B cell (primary cell): ENCODE measurements at regions not wholly inside any gene's neighbourhood (a gene's known extent, or its start where the extent isn't known, plus 50 kb on each side); places are given as distances from the start of the nearest gene placed in this dataset.

Experiments used
- ATAC-seq: fragments of 200-7000 bp; cut with Tn5 transposase; one replicate; pipeline ENCODE4 v1.10.0; 2021; ENCODE audit warnings: low read depth, mild to moderate bottlenecking, moderate number of reproducible peaks, moderate library complexity
- CTCF ChIA-PET: fragments of 350-600 bp; sonication (Branson Sonifier 250); formaldehyde crosslinking; loops from one replicate; lab custom pipeline; 2021; ENCODE audit warnings: antibody characterized with exemption, inconsistent platforms; lab: Charles Lee
- POLR2A ChIA-PET: fragments of 350-600 bp; sonication (Branson Sonifier 250); formaldehyde crosslinking; loops from one replicate; lab custom pipeline; 2021; ENCODE audit warnings: antibody characterized with exemption; lab: Charles Lee
- DNase-seq: peaks from one replicate; pipeline ENCODE4 v3.0.0; 2013
- H2AFZ ChIP-seq: 2 replicates; pipeline ENCODE4 v1.6.1; 2012; ENCODE audit warnings: mild to moderate bottlenecking, low read depth, low read length; ENCODE audit not compliant: insufficient read depth, poor library complexity, severe bottlenecking
- H3K27ac ChIP-seq, 2 donors: 1 replicate in 1 of 2; 2 replicates in 1 of 2; pipeline ENCODE4 v1.5.1; 2012 to 2013; ENCODE audit warnings: low read length in 2 of 2, mild to moderate bottlenecking in 2 of 2, moderate library complexity in 1 of 2
- H3K27me3 ChIP-seq, 4 experiments: fragments of 200-600 bp in 1 of 4; sonication (generic) in 1 of 4; replicated peaks in 1 of 4; 1 replicate in 2 of 4; 2 replicates in 2 of 4; pipeline versions ENCODE4 v1.6.1 to v1.7.0; 2013 to 2016; ENCODE audit warnings: low read length in 3 of 4, mild to moderate bottlenecking in 2 of 4, mixed read lengths in 1 of 4, moderate library complexity in 1 of 4; ENCODE audit not compliant: insufficient read depth in 4 of 4, control insufficient read depth in 3 of 4; ENCODE audit errors: control extremely low read depth in 1 of 4
- H3K36me3 ChIP-seq, 2 experiments: replicated peaks in 1 of 2; 1 replicate in 1 of 2; 2 replicates in 1 of 2; pipeline versions ENCODE4 v1.6.1 to v1.7.1; 2013; ENCODE audit warnings: low read length in 1 of 2; ENCODE audit not compliant: insufficient read depth in 2 of 2, control insufficient read depth in 1 of 2; ENCODE audit errors: control extremely low read depth in 1 of 2, extremely low read depth in 1 of 2
- H3K4me1 ChIP-seq, 2 donors: fragments of 200-600 bp in 1 of 2; sonication (generic) in 1 of 2; 1 replicate in 1 of 2; 2 replicates in 1 of 2; pipeline versions ENCODE4 v1.5.1 to v1.6.1; 2013 to 2017; ENCODE audit warnings: low read length in 2 of 2; ENCODE audit not compliant: control insufficient read depth in 2 of 2, insufficient read depth in 2 of 2
- H3K4me2 ChIP-seq: replicated peaks from 2 replicates; pipeline ENCODE3; 2012; ENCODE audit warnings: mild to moderate bottlenecking, low read depth, low read length; ENCODE audit not compliant: poor library complexity, severe bottlenecking
- H3K4me3 ChIP-seq, 5 experiments: fragments of 200-600 bp in 1 of 5; sonication (generic) in 1 of 5; 1 replicate in 3 of 5; 2 replicates in 2 of 5; pipeline versions ENCODE4 v1.5.1 to v1.7.0; 2011 to 2016; ENCODE audit warnings: low read length in 4 of 5, mild to moderate bottlenecking in 4 of 5, low read depth in 2 of 5, control low read depth in 1 of 5, moderate library complexity in 1 of 5; ENCODE audit not compliant: insufficient read depth in 1 of 5; ENCODE audit errors: control extremely low read depth in 1 of 5, extremely low read depth in 1 of 5
- H3K79me2 ChIP-seq: fragments of 200-600 bp; sonication (generic); one replicate; pipeline ENCODE4 v1.6.0; 2016; ENCODE audit warnings: low read length; ENCODE audit not compliant: control insufficient read depth, insufficient read depth
- H3K9ac ChIP-seq: fragments of 200-600 bp; sonication (generic); 2 replicates; pipeline ENCODE4 v1.6.1; 2017; ENCODE audit warnings: mild to moderate bottlenecking, low read length, moderate library complexity
- H3K9me3 ChIP-seq, 3 donors: one replicate each; pipeline versions ENCODE4 v1.6.1 to v1.7.1; 2013; ENCODE audit warnings: low read length in 2 of 3; ENCODE audit not compliant: control insufficient read depth in 2 of 3, insufficient read depth in 1 of 3; ENCODE audit errors: control extremely low read depth in 1 of 3
- H4K20me1 ChIP-seq: 2 replicates; pipeline ENCODE4 v1.6.0; 2012; ENCODE audit warnings: mild to moderate bottlenecking, low read length; ENCODE audit not compliant: insufficient read depth, control insufficient read depth, poor library complexity, severe bottlenecking
- H3K27ac Mint-ChIP-seq: one replicate; pipeline ENCODE4 v1.8.0; 2021; ENCODE audit warnings: mixed read lengths
- H3K27me3 Mint-ChIP-seq: one replicate; pipeline ENCODE4 v1.8.0; 2021; ENCODE audit warnings: mixed read lengths
- H3K4me1 Mint-ChIP-seq: one replicate; pipeline ENCODE4 v1.8.0; 2021; ENCODE audit warnings: mixed read lengths
- H3K4me3 Mint-ChIP-seq: one replicate; pipeline ENCODE4 v1.8.0; 2021; ENCODE audit warnings: mixed read lengths
- H3K9me3 Mint-ChIP-seq: one replicate; pipeline ENCODE4 v1.8.0; 2022; ENCODE audit warnings: mixed read lengths; ENCODE audit not compliant: insufficient read depth
- EZH2 ChIP-seq: IDR thresholded peaks from 2 replicates; pipeline ENCODE4 v1.6.1; 2012; ENCODE audit warnings: borderline replicate concordance, low read depth, mild to moderate bottlenecking, moderate library complexity, low read length; ENCODE audit not compliant: insufficient read depth, poor library complexity, severe bottlenecking
- whole genome bisulfite sequencing: methylation state at CpG from one replicate; pipeline ENCODE4 v1.1.5; 2013; ENCODE audit warnings: missing lambda C conversion rate; ENCODE audit not compliant: insufficient coverage; 5-methylcytosine and 5-hydroxymethylcytosine counted together
- intact Hi-C: fragments of 100-400 bp; cut with micrococcal nuclease; formaldehyde crosslinking; loops from one replicate; pipeline ENCODE4 v1.10.0; 2022
- TF ChIP-seq, protein P1 (sequence below): fragments of 200-600 bp; IDR thresholded peaks from one replicate; pipeline ENCODE4 v1.8.0; 2022; ENCODE audit warnings: antibody characterized with exemption, mild to moderate bottlenecking

DNA sequence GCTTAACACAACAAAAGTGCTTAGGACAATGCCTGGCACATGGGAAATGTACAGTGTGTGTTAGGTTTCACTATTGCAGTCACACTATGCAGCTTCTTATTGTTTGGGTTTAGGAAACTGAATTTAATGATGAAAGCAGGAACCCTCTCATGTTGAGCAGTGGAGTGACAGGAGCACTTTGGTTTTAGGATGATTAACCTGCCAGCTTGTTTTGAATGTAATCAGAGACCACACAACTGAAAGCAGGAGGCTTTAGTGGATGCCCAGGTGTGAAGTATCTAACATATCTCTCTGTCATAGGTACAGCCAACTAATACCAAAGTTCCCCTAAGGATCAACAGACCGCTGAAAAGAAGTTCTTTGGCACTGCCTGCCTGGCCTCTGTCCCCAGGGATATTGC, 406.9 kb upstream of the USP24 start:
- H3K9me3 ChIP-seq, result peaks cover 0 to 6% (median 0%) of the 10 kb centered on the region in 3 donors
- H3K9ac ChIP-seq, result no peak overlapping the region
- TF ChIP-seq, protein P1, sequence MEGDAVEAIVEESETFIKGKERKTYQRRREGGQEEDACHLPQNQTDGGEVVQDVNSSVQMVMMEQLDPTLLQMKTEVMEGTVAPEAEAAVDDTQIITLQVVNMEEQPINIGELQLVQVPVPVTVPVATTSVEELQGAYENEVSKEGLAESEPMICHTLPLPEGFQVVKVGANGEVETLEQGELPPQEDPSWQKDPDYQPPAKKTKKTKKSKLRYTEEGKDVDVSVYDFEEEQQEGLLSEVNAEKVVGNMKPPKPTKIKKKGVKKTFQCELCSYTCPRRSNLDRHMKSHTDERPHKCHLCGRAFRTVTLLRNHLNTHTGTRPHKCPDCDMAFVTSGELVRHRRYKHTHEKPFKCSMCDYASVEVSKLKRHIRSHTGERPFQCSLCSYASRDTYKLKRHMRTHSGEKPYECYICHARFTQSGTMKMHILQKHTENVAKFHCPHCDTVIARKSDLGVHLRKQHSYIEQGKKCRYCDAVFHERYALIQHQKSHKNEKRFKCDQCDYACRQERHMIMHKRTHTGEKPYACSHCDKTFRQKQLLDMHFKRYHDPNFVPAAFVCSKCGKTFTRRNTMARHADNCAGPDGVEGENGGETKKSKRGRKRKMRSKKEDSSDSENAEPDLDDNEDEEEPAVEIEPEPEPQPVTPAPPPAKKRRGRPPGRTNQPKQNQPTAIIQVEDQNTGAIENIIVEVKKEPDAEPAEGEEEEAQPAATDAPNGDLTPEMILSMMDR, result no peak
- TF ChIP-seq EZH2, result no peak
- Mint-ChIP-seq H3K27me3 (peaks cover 8% of the 10 kb centered on the region), H3K4me3 (no peak overlapping the region), H3K4me1 (no peaks in the 10 kb centered on the region), H3K9me3 (peaks cover 4% of the 10 kb centered on the region), H3K27ac (no peak overlapping the region)
- DNase-seq (no peak), ATAC-seq (no peak)
- H3K4me2 ChIP-seq, result no peak overlapping the region
- no peaks in the 10 kb centered on the region for H4K20me1 ChIP-seq
- no peaks in the 10 kb centered on the region for H3K36me3 ChIP-seq
- no peak overlapping the region for H2AFZ ChIP-seq
- WGBS, result no CpG with 5 or more reads among the region's 1 CpG
- H3K27me3 ChIP-seq, result no peaks in the 10 kb centered on the region
- intact Hi-C loops, result no loop called here
- H3K4me1 ChIP-seq, result no peaks in the 10 kb centered on the region
- POLR2A ChIA-PET, result no interaction called here
- CTCF ChIA-PET, result no interaction called here
- no peak overlapping the region for H3K4me3 ChIP-seq
- H3K27ac ChIP-seq, result no peak overlapping the region
- H3K79me2 ChIP-seq, result no peaks in the 10 kb centered on the region

DNA sequence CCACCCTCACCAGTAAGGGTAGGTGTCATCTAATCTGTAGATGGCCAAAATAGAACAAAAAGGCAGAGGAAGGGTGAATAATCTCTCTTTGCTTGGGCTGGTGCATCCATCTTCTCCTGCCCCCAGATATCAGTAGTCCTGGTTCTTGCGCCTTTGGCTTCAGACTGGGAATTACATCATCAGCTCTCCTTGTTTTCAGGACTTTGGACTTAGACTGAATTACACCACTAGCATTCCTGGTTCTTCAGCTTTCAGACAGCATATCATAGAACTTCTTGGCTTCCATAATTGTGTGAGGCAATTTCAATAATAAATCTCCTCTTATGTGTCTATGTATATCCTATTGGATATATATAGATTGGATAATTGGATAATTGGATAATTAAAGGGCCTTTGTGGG, 403.0 kb upstream of the USP24 start:
- Mint-ChIP-seq H3K4me1 (no peaks in the 10 kb centered on the region), H3K27me3 (peaks cover 8% of the 10 kb centered on the region), H3K4me3 (no peak overlapping the region), H3K9me3 (peaks cover 4% of the 10 kb centered on the region), H3K27ac (no peak overlapping the region)
- Histone ChIP-seq H3K27me3 (peaks cover 0 to 2% (median 0%) of the 10 kb centered on the region in 4 experiments), H3K9me3 (peaks cover 0 to 6% (median 0%) of the 10 kb centered on the region in 3 donors), H3K4me3 (no peak overlapping the region), H3K9ac (no peak overlapping the region), H2AFZ (no peak overlapping the region), H3K27ac (no peak overlapping the region), H3K36me3 (no peaks in the 10 kb centered on the region), H3K79me2 (no peaks in the 10 kb centered on the region), H3K4me2 (no peak overlapping the region), H4K20me1 (no peaks in the 10 kb centered on the region), H3K4me1 (no peaks in the 10 kb centered on the region)
- ATAC-seq, result no peak
- TF ChIP-seq, protein P1, result no peak
- TF ChIP-seq EZH2, result no peak
- WGBS, result 100% methylated on average over 1 of the region's 1 CpG
- DNase-seq, result no peak
- ChIA-PET CTCF (no interaction called here), POLR2A (no interaction called here)
- intact Hi-C loops, result no loop called here
